ENCODE measurements at regions not wholly inside any gene's neighbourhood (a gene's known extent, or its start where the extent isn't known, plus 50 kb on each side); places are given as distances from the start of the nearest gene placed in this dataset.

- Histone ChIP-seq H3K23ac (ENCODE audit: low read depth, low read length) (no peak overlapping the region), H3K9me1 (ENCODE audit: insufficient read depth, low read length) (no peaks in the 10 kb centered on the region), H3K4me3 (ENCODE audit: insufficient read depth, low read depth, low read length) (no peak overlapping the region), H2BK120ac (ENCODE audit: low read depth, low read length) (no peak overlapping the region), H3K36me3 (ENCODE audit: control insufficient read depth, insufficient read depth, low read length) (no peaks in the 10 kb centered on the region), H3K27me3 (ENCODE audit: control insufficient read depth, insufficient read depth, low read length) (no peaks in the 10 kb centered on the region; the same call in 1 of the 2 replicates), H3K4me2 (ENCODE audit: low read depth, low read length) (no peak overlapping the region), H2BK20ac (ENCODE audit: low read depth, low read length) (no peak overlapping the region), H3K56ac (ENCODE audit: extremely low read depth, insufficient read depth, low read length) (no peak overlapping the region), H3K4ac (ENCODE audit: low read depth, low read length) (no peak overlapping the region), H3K18ac (ENCODE audit: low read depth, low read length) (no peak overlapping the region), H3K9me3 (ENCODE audit: control insufficient read depth, insufficient read depth, low read length) (peaks cover 3% of the 10 kb centered on the region; the same call in 1 of the 2 replicates), H4K8ac (ENCODE audit: low read depth in 2 of 2, low read length in 2 of 2) (no peak overlapping the region), H3K79me1 (ENCODE audit: low read depth in 1 of 2, low read length in 2 of 2) (no peaks in the 10 kb centered on the region), H2BK5ac (ENCODE audit: low read depth, low read length, poor library complexity, severe bottlenecking) (no peak overlapping the region), H4K5ac (ENCODE audit: low read depth, low read length) (no peak overlapping the region), H3K14ac (replicated peaks; ENCODE audit: low read depth, low read length) (no peak overlapping the region), H4K91ac (ENCODE audit: insufficient read depth, low read depth, low read length) (no peak overlapping the region), H3K9ac (ENCODE audit: low read depth, low read length) (no peak overlapping the region), H2AK5ac (ENCODE audit: low read depth, low read length) (no peak overlapping the region), H4K20me1 (ENCODE audit: insufficient read depth, low read length) (no peaks in the 10 kb centered on the region), H2BK15ac (ENCODE audit: low read depth, low read length) (no peak overlapping the region), H2AFZ (replicated peaks; ENCODE audit: low read length, poor library complexity) (no peak overlapping the region), H3K27ac (ENCODE audit: insufficient read depth, low read length) (no peak overlapping the region), H3K4me1 (ENCODE audit: control insufficient read depth, insufficient read depth, low read length) (no peaks in the 10 kb centered on the region), H2AK9ac (replicated peaks; ENCODE audit: low read depth, low read length, poor library complexity) (no peak overlapping the region)
- in situ Hi-C loops (cut with MboI; ENCODE audit: low sequenced_read_pairs) (loop anchor here (25.0 kb wide), 1 partner anchor 743 kb away; no protein-coding TSS in a partner anchor), dilution Hi-C loops (cut with HindIII; ENCODE audit: low sequenced_read_pairs, unreplicated experiment) (no loop called here), intact Hi-C loops (cut with micrococcal nuclease) (no loop called here)
- ChIA-PET CTCF (interaction anchor here (0.6 kb wide), 1 partner anchor 9 kb away, joined by 4 read pairs; no protein-coding TSS in a partner anchor), POLR2A (ENCODE audit: unreplicated experiment) (no interaction called here)
- DNase-seq = no peak
- BruUV-seq (replicated peaks) = no TSS peak
- TF ChIP-seq MXI1 (IDR thresholded peaks at IDR 0.05; ENCODE audit: borderline replicate concordance, low read depth, low read length) = no peak
- no peak for TF ChIP-seq ELK1 (IDR thresholded peaks at IDR 0.05; ENCODE audit: borderline replicate concordance, low read depth, low read length)
- TF ChIP-seq BHLHE40 (IDR thresholded peaks at IDR 0.05; ENCODE audit: low read depth, low read length) = no peak
- no peak for TF ChIP-seq CHD1 (IDR thresholded peaks at IDR 0.05; ENCODE audit: low read depth, low read length)
- TF ChIP-seq MAFK (IDR thresholded peaks at IDR 0.05; ENCODE audit: low read depth, low read length) = no peak
- no peak for TF ChIP-seq RFX5 (IDR thresholded peaks at IDR 0.05; ENCODE audit: low read depth, low read length)
- TF ChIP-seq CTCF (conservative IDR thresholded peaks at IDR 0.05; ENCODE audit: low read depth, low read length) = no peak
- TF ChIP-seq CEBPB (IDR thresholded peaks at IDR 0.05; ENCODE audit: low read depth, low read length) = no peak
- no peak for TF ChIP-seq RAD21 (IDR thresholded peaks at IDR 0.05; ENCODE audit: low read length)
- TF ChIP-seq FOS (IDR thresholded peaks at IDR 0.05; ENCODE audit: low read depth, low read length) = no peak
- TF ChIP-seq POLR2A (IDR thresholded peaks at IDR 0.05; ENCODE audit: low read depth, low read length) = no peak
- TF ChIP-seq RCOR1 (IDR thresholded peaks at IDR 0.05; ENCODE audit: insufficient replicate concordance, low read length) = no peak
- TF ChIP-seq USF2 (IDR thresholded peaks at IDR 0.05; ENCODE audit: low read depth, low read length) = no peak
- TF ChIP-seq NFE2L2 (IDR thresholded peaks at IDR 0.05; ENCODE audit: low read depth, low read length) = no peak
- TF ChIP-seq SMC3 (IDR thresholded peaks at IDR 0.05; ENCODE audit: low read depth, low read length) = no peak
- TF ChIP-seq MAZ (IDR thresholded peaks at IDR 0.05; ENCODE audit: borderline replicate concordance, low read depth, low read length) = no peak
- no peak for ATAC-seq (ENCODE audit: low read depth)
- WGBS, 2 experiments (ENCODE audit: extremely low coverage in 2 of 2, insufficient read length in 1 of 2) = 90% methylated on average over 4 of the region's 14 CpGs; no CpG with 5 or more reads in 1 of the 2 experiments
Measured at GRCh38 chr13:109369353-109370052, 416.9 kb downstream of the IRS2 start.

Measured in IMR-90 (cell line).